Esophagus muscularis mucosa (tissue), 4 donors: ENCODE measurements at regions not wholly inside any gene's neighbourhood (a gene's known extent, or its start where the extent isn't known, plus 50 kb on each side); places are given as distances from the start of the nearest gene placed in this dataset.

Experiments used
- CTCF ChIP-seq, 3 experiments: fragments of 200-600 bp in 2 of 3; fragments of 450-650 bp in 1 of 3; sonication (generic) in 2 of 3; IDR thresholded peaks; one replicate each; pipeline ENCODE4 v1.5.1; 2017 to 2019; ENCODE audit warnings: antibody characterized with exemption in 3 of 3, mild to moderate bottlenecking in 2 of 3, moderate library complexity in 1 of 3
- EP300 ChIP-seq: sonication (generic); formaldehyde crosslinking; IDR thresholded peaks from one replicate; pipeline ENCODE4 v1.6.1; 2017; ENCODE audit warnings: antibody characterized with exemption
- POLR2A ChIP-seq: fragments of 450-650 bp; IDR thresholded peaks from one replicate; pipeline ENCODE4 v1.6.1; 2017; ENCODE audit warnings: antibody characterized with exemption, moderate library complexity, mild to moderate bottlenecking, low read depth
- POLR2AphosphoS5 ChIP-seq, 2 donors: sonication (generic); formaldehyde crosslinking; IDR thresholded peaks; one replicate each; pipeline ENCODE4 v1.6.1; 2017; ENCODE audit warnings: antibody characterized with exemption in 2 of 2

- TF ChIP-seq POLR2AphosphoS5 (IDR thresholded peaks at IDR 0.05) (no peak), POLR2A (no peak), EP300 (no peak), CTCF (IDR thresholded peaks at IDR 0.05) (no peak)
Measured at GRCh38 chr20:60649541-60649940, 602.5 kb upstream of the CDH4 start.
